Posterior cingulate gyrus (tissue), 11 donors: ENCODE measurements at regions not wholly inside any gene's neighbourhood (a gene's known extent, or its start where the extent isn't known, plus 50 kb on each side); places are given as distances from the start of the nearest gene placed in this dataset.
"Not testable (repeated sequence)": the region's sequence is repeated elsewhere in the genome, so short reads cannot be mapped to it uniquely, and the experiment has no call there.

Source experiments
- DNase-seq, 10 donors: peaks; one replicate each; pipeline versions ENCODE4 v3.0.0 to v3.0.0-alpha.2; 2020 to 2021; ENCODE audit warnings: mixed read lengths in 3 of 10
- intact Hi-C: fragments of 100-400 bp; cut with DNase I; formaldehyde crosslinking; loops from one replicate; pipeline ENCODE4 v1.15.1; 2023

DNA sequence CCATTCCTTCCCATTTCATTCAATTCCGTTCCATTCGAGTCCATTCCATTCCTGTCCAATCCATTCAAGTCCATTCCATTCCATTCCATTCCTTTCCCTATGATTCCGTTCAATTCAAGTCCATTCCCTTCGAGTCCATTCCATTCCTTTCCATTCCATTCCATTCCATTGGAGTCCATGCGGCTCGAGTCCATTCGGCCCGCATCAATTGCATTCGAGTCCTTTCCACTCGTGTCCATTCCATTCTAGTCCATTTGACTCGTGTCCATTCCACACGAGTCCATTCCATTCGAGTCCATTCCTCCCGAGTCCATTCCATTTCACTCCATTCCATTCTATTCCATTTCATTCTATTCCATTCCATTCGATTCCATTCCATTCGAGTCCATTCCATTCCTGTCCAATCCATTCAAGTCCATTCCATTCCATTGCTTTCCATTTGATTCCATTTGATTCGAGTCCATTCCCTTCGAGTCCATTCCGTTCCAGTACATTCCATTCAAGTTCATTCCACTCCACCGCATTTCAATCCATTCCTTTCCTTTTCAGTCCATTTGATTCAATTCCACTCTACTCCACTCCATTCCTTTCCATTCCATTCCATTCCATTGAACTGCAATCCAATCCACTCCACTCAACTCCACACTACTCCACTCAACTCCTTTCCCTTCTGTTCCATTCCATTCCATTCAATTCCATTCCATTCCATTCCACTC lies 2565.9 kb upstream of the TPTE start:
- peak in 4 of 10 donors; percentile 9 to 65 (median 56) for DNase-seq

DNA sequence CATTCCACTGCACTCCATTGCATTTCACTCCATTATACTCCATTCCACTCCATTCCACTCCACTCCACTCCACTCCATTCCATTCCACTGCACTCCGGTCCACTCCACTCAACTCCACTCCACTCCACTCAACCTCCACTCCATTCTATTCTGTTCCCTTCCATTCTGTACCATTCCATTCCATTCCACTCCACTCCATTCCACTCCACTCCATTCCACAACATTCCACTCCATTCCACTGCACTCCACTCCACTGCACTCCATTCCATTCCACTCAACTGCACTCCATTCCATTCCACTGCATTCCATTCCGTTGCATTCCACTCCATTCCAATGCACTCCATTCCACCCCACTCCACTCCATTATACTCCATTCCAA lies 2565.3 kb upstream of the TPTE start:
- intact Hi-C loops, DNase-seq: not testable (repeated sequence)

More for the DNA sequence above, 2565.9 kb upstream of the TPTE start:
- intact Hi-C loops, result not testable (repeated sequence)

DNA sequence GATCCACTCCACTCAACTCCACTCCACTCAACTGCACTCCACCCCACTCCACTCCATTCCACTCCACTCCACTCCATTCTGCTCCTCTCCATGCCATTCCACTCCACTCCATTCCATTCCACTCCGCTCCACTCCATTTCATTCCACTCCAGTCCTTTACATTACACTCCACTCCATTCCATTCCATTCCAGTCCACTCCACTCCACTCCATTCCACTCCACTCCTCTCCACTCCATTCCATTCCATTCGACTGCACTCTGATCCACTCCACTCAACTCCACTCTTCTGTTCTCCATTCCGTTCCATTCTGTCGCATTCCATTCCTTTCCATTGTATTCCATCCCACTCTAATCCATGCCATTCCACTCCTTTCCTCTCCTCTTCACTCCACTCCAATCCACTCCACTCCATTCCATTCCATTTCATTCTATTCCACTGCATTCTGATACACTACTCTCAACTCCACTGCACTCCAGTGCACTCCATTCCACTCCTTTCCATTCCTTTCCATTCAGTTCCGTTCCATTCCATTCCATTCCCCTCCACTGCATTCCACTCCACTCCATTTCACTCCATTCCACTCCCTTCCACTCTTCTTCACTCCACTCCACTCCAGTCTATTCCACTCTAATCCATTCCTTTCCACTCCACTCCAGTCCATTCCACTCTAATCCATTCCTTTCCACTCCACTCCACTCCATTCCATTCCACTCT lies 2564.2 kb upstream of the TPTE start:
- DNase-seq, intact Hi-C loops: not testable (repeated sequence)

DNA sequence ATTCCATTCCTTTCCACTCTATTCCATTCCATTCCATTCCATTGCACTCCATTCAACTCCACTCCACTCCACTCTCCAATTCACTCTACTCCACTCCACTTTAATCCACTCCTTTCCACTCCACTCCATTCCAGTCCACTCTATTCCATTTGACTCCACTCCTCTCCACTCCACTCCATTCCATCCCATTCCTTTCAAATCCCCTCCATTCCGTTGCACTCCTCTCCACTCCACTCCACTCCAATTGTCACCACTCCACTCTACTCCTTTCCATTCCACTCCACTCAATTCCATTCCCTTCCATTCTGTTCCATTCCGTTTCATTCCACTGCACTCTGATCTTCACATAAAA lies 2563.7 kb upstream of the TPTE start:
- DNase-seq, result no peak
- intact Hi-C loops, result no loop called here
